Ectodermal cell (in vitro differentiated cells): ENCODE measurements at regions not wholly inside any gene's neighbourhood (a gene's known extent, or its start where the extent isn't known, plus 50 kb on each side); places are given as distances from the start of the nearest gene placed in this dataset.
"Not testable (repeated sequence)": the region's sequence is repeated elsewhere in the genome, so short reads cannot be mapped to it uniquely, and the experiment has no call there.

Experiments used
- H3K27ac ChIP-seq: 2 replicates; pipeline ENCODE4 v1.7.0; 2013; ENCODE audit warnings: mild to moderate bottlenecking, low read depth, low read length; ENCODE audit not compliant: insufficient read depth, poor library complexity, severe bottlenecking
- H3K27me3 ChIP-seq: 2 replicates; pipeline ENCODE4 v1.7.0; 2013; ENCODE audit warnings: mild to moderate bottlenecking, low read length; ENCODE audit not compliant: insufficient read depth, control insufficient read depth, poor library complexity, severe bottlenecking
- H3K36me3 ChIP-seq: one replicate; pipeline ENCODE4 v1.7.0; 2013; ENCODE audit warnings: low read length; ENCODE audit not compliant: control insufficient read depth, insufficient read depth
- H3K4me1 ChIP-seq: one replicate; pipeline ENCODE4 v1.7.0; 2013; ENCODE audit warnings: low read length; ENCODE audit not compliant: control insufficient read depth, insufficient read depth
- H3K4me3 ChIP-seq: 2 replicates; pipeline ENCODE4 v1.7.0; 2013; ENCODE audit warnings: low read depth, low read length, control low read depth; ENCODE audit not compliant: insufficient read depth
- H3K9me3 ChIP-seq: 2 replicates; pipeline ENCODE4 v1.7.0; 2013; ENCODE audit warnings: mild to moderate bottlenecking, low read length, moderate library complexity; ENCODE audit not compliant: control insufficient read depth
- WGBS, 2 experiments: methylation state at CpG; one replicate each; pipeline ENCODE4 v1.1.7; 2013; ENCODE audit warnings: missing lambda C conversion rate in 2 of 2; 5-methylcytosine and 5-hydroxymethylcytosine counted together

DNA sequence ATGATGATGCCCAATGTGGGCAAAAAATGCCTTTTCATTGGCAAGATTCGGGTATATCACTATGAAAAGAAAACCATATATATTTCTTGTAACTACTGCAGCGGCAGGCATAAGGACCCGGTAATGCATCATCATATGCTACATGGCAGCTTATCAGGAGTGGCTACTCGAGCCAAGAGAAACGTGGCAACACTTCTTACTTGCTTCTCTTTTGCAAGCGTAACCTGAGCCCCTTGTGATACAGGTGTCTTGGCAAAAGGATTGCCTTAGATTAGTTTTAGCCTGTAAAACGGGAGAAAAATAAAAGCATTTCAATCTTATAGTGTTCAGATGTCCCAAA is 280.3 kb downstream of the SPRY1 start:
- Histone ChIP-seq H3K4me1 (no peaks in the 10 kb centered on the region), H3K36me3 (no peaks in the 10 kb centered on the region), H3K27ac (no peak overlapping the region), H3K9me3 (no peaks in the 10 kb centered on the region), H3K4me3 (no peak overlapping the region), H3K27me3 (no peaks in the 10 kb centered on the region)
- WGBS, 2 experiments, result 66 to 75% methylated on average over 7 of the region's 7 CpGs

DNA sequence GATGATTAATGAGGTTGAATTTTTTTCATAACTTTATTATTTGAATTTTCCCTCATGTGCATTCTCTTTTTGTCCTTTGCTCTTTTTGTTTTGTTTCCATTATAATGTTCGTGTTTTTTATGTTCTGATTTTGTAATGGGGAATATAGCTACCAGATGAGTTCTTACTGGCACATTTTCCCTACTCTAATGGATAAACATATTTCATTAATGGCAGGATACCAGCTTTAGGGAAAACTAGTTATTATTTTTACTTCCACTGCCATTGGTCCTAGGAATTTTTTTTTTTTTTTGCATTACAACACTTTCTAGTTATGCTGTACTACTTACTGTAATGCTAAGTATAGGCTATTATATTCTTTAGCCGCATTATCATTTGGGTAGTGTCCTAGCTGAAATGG is 286.3 kb downstream of the SPRY1 start:
- Histone ChIP-seq H3K4me3 (no peak overlapping the region), H3K27me3 (no peaks in the 10 kb centered on the region), H3K9me3 (no peaks in the 10 kb centered on the region), H3K27ac (no peak overlapping the region), H3K36me3 (no peaks in the 10 kb centered on the region), H3K4me1 (no peaks in the 10 kb centered on the region)
- 92 to 100% methylated on average over 1 of the region's 2 CpGs for WGBS, 2 experiments

DNA sequence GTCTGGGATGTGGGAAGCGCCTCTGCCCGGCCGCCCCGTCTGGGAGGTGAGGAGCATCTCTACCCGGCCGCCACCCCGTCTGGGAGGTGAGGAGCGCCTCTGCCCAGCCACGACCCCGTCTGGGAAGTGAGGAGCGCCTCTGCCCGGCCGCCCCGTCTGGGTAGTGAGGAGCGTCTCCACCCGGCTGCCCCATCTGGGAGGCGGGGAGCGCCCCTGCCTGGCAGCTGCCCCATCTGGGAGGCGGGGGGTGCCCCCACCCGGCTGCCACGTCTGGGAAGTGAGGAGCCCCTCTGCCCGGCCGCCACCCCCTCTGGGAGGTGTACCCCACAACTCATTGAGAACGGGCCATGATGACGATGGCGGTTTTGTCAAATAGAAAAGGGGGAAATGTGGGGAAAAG is 288.3 kb downstream of the SPRY1 start:
- 91 to 93% methylated on average over 23 of the region's 26 CpGs for WGBS, 2 experiments
- not testable (repeated sequence) for H3K36me3 ChIP-seq

DNA sequence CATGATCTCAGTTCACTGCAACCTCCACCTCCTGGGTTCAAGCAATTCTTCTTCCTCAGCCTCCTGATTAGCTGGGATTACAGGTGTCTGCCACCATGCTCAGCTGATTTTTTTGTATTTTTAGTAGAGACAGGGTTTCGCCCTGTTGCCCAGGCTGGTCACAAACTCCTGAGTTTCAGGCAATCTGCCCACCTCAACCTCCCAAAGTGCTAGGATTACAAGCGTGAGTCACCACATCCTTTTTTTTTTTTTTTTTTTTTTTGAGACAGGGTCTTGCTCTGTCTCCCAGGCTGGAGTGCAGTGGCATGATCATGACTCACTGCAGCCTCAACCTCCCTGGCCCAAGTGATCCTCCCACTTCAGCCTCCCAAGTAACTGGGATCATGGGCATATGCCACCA is 298.9 kb downstream of the SPRY1 start:
- not testable (repeated sequence) for H3K4me1 ChIP-seq, H3K4me3 ChIP-seq, H3K27me3 ChIP-seq, H3K9me3 ChIP-seq, H3K36me3 ChIP-seq, H3K27ac ChIP-seq
- 93 to 100% methylated on average over 2 of the region's 2 CpGs for WGBS, 2 experiments

More for the DNA sequence above, 288.3 kb downstream of the SPRY1 start:
- not testable (repeated sequence) for H3K27me3 ChIP-seq, H3K4me3 ChIP-seq, H3K27ac ChIP-seq, H3K9me3 ChIP-seq, H3K4me1 ChIP-seq

DNA sequence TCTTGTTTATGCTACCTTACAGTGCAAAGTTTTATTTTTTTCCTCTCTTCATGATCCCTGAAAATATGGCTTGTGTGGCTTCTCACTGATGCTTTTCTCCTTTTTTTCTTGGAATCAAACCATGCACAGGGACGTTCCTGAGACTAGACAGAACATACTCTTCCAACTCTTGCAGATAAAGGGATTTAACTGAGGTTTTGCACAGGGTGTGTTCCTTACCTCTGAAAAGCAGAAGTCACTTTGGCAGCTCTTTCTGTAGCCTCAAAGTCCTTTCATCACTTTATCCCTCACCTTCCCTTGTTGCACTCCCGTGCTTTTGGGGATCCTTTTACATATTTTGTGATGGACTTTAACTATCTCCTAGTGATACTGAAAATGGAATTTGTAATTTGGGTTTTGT is 300.1 kb downstream of the SPRY1 start:
- no peak overlapping the region for H3K4me3 ChIP-seq
- no peak overlapping the region for H3K27ac ChIP-seq
- no peaks in the 10 kb centered on the region for H3K36me3 ChIP-seq
- H3K9me3 ChIP-seq, result no peaks in the 10 kb centered on the region
- 86 to 93% methylated on average over 1 to 2 of the region's 2 CpGs for WGBS, 2 experiments
- no peaks in the 10 kb centered on the region for H3K4me1 ChIP-seq
- no peaks in the 10 kb centered on the region for H3K27me3 ChIP-seq

DNA sequence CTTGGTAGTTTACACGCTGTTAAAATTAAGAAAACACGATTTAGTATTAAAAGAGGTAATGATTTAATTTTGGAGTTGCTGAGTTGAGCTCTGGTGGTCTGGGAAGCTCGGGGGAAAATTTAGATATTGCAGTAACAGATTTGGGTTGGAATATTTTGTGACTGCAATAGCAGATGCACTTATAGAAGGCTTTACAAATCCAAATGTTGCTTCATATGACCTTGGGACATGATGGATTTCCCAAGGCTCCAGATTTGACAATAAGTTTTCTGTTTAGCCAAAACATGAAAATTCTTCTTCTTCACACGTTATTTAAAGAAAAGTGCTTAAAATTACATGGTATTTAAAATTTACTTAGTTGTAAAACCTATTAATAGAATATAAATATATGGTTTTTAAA is 302.0 kb downstream of the SPRY1 start:
- 93 to 97% methylated on average over 3 of the region's 4 CpGs for WGBS, 2 experiments
- no peak overlapping the region for H3K27ac ChIP-seq
- no peaks in the 10 kb centered on the region for H3K4me1 ChIP-seq

DNA sequence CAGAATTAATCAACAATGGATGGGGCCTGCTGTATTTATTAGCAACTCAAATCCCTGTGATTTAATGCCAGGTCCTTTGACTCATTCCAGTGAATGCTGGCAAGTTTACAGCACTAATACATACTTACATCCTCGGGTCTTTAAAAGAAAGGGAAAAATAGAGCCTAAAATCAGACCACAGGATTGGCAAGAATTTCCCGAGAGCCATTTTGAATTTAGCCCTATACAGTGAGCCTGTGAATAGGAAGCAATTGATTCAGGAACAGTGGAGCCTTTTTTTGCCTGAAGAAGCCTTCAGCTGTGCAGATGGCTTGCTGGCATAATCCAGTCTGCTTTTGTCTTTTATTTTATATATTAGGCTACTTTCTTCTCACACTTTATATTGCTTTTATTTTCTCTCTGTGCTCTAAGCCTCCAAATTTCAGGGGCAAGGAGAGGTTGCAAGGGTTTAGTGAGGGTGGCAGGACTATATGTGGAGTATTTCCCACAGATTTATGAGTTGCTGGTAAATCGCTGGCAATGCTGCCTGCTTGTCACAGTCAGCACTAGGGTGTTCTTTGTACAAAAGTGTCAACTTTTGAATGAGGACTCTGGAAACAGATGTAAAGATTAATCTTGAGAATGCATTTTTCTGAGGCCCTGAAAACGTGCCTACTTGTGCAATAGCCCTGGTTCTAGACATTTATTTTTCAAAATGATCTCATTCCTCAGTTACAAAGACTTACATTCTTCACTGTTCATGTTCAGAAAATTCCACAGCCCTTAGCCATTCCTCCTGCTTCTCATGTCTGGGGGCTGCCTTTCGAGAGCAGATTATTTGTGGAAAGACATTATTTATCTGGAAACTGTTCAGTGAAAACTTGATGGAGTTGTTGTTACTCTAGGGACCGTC is 303.5 kb downstream of the SPRY1 start:
- H3K36me3 ChIP-seq, result no peaks in the 10 kb centered on the region
- H3K9me3 ChIP-seq, result no peaks in the 10 kb centered on the region
- H3K27me3 ChIP-seq, result no peaks in the 10 kb centered on the region
- H3K4me1 ChIP-seq, result no peaks in the 10 kb centered on the region
- WGBS, 2 experiments, result 87 to 91% methylated on average over 5 to 6 of the region's 6 CpGs
- H3K4me3 ChIP-seq, result no peak overlapping the region
- H3K27ac ChIP-seq, result peak overlapping the region; percentile 63

More for the DNA sequence above, 302.0 kb downstream of the SPRY1 start:
- no peaks in the 10 kb centered on the region for H3K9me3 ChIP-seq
- no peaks in the 10 kb centered on the region for H3K36me3 ChIP-seq
- H3K4me3 ChIP-seq, result no peak overlapping the region
- H3K27me3 ChIP-seq, result no peaks in the 10 kb centered on the region

DNA sequence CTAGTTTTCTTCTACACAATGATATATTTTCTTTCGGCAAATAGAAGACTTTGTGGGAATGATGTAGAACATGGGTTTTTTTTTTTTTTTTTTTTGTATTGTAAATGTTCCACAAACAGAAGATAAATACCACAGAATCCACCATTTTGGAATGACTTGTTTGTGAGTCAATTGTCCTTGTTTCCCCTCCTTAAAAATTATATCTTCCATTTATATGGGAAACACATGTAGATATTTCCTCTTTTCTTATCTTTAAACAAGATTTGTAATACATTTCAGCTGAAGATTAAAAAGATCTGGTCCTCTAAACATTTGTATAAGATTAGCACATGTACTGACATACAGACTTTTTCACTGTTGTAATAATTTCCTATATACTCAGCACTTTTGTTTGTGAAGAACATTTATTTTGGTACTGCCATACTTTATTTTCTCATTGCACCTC is 304.6 kb downstream of the SPRY1 start:
- no peak overlapping the region for H3K27ac ChIP-seq
- H3K4me1 ChIP-seq, result no peaks in the 10 kb centered on the region
- no peaks in the 10 kb centered on the region for H3K36me3 ChIP-seq
- no peaks in the 10 kb centered on the region for H3K9me3 ChIP-seq
- no CpG with 5 or more reads among the region's 1 CpG for WGBS, 2 experiments
- H3K27me3 ChIP-seq, result no peaks in the 10 kb centered on the region
- H3K4me3 ChIP-seq, result no peak overlapping the region

DNA sequence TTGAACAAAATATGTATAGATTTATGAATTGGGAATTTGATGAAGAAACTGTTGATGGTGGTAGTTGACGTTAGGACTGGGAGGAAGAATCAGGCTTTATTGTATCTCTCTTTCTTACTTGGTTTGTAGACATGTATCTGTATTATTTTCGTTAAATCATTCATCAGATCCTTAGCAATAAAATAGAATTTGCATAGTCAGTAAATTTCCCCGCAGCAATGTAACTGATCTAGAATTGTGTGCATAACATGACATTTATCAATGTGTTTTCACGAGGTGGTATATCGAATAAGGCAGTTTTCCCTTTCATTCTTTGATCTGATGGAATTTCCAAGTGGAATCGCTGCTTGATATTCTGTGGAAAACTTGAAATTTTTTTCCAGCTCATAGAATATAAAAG is 308.8 kb downstream of the SPRY1 start:
- 78 to 80% methylated on average over 5 to 6 of the region's 6 CpGs for WGBS, 2 experiments

DNA sequence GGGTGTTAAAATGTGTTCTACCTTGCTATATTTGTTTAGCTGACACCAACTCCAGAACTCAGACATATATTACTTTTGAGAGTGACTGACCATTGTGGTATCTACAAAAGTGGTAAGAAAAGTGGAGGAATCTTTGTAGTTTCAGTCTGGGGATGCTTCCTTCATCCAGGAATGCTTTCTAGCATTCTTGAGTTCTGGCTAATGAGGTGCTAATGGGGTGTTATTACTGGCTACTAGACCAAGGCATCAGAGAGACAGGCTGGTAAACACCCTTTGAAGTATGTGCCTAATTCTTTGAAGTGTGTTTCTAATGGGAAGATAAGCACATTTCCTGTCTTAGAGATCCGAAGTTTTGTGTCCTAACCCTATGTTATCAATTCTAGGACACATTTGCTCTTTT is 310.4 kb downstream of the SPRY1 start:
- H3K36me3 ChIP-seq, result no peaks in the 10 kb centered on the region
- 79 to 100% methylated on average over 1 of the region's 1 CpG for WGBS, 2 experiments
- H3K9me3 ChIP-seq, result no peaks in the 10 kb centered on the region
- no peaks in the 10 kb centered on the region for H3K4me1 ChIP-seq
- no peak overlapping the region for H3K27ac ChIP-seq
- no peaks in the 10 kb centered on the region for H3K27me3 ChIP-seq
- H3K4me3 ChIP-seq, result no peak overlapping the region

More for the DNA sequence above, 308.8 kb downstream of the SPRY1 start:
- no peak overlapping the region for H3K27ac ChIP-seq
- H3K4me3 ChIP-seq, result no peak overlapping the region
- H3K27me3 ChIP-seq, result no peaks in the 10 kb centered on the region
- H3K36me3 ChIP-seq, result no peaks in the 10 kb centered on the region
- H3K9me3 ChIP-seq, result no peaks in the 10 kb centered on the region
- H3K4me1 ChIP-seq, result no peaks in the 10 kb centered on the region
